NAMALWA (cell line): ENCODE measurements at regions not wholly inside any gene's neighbourhood (a gene's known extent, or its start where the extent isn't known, plus 50 kb on each side); places are given as distances from the start of the nearest gene placed in this dataset.

ENCODE experiments used
- DNase-seq: peaks from one replicate; pipeline ENCODE4 v3.0.0-alpha.2; 2015; ENCODE audit warnings: low spot score

DNA sequence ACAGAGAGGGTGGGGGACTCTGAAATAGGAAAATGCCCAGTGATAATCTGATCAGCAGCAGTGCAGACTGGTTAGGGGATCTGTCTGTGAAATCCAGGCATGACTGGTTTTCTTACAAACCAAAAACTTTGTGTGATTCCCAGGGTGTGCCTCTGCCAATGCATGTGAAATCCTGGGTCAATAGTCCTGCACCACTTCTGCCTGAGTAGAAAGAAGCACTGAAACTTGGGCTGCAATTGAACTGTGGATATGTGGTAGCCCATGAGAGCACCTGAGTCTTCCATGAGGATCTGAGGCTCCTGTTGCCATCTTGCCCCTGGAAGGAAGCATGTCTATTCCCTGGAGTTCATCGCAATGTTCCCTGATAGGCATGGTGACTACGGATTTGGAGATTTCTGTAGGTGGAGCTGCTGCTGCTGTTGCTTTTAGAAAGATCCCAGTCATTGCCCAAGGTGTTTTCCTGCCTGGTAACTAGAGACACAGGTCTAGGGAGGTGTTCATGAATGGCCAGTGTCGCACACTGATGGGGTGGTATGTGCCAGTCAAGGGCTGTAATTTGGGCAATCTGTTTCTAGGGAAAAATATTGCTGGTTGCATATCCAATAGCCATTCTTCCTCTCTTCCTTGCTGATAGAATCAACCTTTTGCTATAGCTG, 146.7 kb downstream of the CARTPT start:
- DNase-seq = no peak

DNA sequence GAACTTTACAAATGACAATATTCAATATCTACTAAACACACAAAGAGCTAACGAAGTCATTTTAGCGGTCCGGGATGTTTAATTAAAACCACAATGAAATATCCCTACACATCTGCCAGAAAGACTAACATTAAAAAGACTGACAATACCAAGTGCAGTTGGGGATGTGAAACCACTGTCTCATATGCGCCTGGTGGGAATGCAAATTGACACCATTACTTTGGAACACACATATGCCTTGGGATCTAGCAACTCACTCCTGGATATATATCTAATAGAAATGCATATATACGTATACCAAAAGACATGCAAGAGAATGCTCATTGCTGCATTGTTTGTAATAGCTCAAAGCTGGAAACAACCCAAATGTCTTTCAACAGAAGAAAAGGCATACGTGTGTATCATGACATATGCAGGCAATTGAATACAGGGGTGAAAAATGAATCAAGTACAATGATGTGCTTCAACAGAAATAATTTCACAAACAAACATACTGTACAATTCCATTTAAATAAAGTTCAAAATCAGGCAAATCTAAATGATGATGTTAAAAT, 153.3 kb downstream of the CARTPT start:
- DNase-seq = no peak

DNA sequence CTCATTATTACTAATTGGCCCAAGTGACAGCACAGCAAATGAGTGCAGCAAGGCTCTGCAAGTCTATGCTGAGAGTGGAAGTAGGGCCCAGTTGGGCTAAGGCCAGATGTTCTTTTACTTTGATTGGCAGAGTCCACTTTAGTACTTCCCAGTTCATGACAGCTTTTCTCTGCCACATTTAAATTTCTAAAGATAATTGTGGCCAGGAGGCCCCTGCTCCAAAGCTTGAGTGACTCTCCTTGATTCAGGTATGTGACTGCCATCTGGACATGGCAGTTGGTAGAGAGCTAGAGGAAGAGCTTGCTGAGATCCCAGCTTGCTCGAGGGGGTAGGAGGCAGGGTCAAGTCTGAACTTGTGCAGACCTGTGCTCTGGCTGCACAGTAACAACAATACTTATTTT, 154.1 kb downstream of the CARTPT start:
- no peak for DNase-seq

DNA sequence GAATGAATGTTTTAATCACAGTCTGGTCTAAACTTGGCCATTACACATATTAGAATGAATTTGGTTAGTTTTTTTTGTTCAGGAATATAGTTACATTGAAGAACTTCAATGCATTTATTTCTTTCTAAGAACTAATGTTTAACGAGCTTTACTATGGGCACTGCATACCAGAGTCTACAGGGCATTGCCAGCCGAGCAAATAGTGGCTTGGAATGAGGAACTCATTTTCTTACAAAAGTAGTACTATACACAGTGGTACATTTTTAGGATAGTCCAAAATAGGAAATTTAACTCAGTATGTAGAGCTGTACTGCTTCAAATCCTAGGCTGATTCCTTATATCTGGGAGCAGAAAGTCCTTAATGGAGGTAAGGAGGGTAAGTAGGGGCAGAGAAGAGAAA, 155.4 kb downstream of the CARTPT start:
- DNase-seq = no peak

DNA sequence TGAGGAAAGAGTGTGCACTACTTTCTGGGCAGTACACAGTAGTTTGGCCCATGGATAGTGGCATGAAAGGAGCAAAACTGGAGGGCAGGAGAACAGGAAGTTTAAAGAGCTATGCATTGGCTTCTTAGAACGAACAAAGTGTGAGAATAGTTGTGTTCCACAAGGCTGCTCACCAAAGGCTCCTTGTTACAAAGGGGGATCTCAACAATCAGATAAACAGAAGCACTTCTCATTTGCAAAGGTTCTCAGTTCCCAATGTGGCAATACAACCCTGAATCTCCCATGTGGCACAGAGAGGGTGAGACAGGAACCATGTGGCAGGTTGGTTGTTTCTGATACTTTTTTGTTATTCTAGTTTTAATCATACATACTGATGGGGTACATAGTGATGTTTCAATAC, 158.4 kb downstream of the CARTPT start:
- no peak for DNase-seq

DNA sequence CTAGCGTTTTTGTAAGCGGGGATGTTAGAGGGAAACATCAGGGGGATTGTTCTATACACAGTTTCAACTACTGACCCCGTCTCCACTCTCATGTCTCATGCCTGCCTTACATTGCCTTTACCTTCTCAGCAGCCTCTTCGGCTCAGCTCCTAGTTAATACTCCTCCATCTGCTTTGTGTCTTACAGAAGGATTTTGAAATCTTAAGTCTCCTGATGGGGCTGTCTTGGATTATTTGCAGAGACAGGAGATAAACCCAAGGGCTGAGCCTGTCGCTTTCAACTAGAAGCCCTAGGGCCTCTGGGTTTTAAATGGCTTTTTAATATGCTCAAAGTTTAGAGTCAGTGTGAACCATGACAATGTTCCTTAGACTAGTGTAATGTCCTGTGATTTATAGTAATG, 161.5 kb downstream of the CARTPT start:
- no peak for DNase-seq

DNA sequence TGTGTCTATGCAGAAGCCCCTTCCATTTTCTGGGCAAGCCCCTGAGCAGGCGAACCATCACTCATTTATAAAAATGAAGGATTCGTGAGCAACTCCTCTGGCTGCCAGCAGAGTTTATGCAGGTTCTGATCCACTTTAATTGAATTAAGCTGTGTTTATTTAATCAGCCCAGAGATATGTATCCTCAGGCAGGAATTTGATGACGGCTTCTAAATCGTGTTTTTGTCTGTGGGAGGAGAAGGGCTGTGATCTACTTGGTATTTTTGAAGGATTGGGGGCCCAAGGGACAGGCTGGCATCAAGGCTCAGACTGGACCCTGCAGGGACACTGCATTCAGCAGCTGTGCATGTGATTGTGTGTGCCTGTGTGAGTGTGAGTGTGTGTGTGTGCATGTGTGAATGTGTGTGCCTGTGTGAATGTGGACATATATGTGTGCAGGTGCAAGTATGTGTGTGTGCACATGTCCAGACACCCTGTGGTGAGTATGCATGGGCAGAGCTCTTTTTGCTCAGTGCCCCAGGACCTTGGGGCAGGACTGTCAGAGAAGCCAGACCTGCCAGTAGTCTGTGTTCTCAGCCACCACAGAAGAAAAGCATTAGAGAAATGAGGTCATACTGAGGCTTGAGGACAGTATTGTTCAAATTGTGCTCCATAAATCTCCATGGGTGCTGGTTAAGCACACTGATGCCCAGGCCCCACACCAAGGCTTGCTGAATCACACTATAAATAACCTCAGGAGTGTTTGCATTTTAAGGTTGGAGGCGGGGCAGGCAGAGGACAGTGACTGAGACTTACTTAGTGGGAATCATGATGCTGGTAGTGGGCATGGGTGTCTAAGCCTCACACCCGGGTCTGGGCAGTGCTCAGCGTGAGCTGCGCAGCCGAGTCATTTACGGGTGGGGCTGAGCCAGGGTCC, 164.0 kb downstream of the CARTPT start:
- no peak for DNase-seq

DNA sequence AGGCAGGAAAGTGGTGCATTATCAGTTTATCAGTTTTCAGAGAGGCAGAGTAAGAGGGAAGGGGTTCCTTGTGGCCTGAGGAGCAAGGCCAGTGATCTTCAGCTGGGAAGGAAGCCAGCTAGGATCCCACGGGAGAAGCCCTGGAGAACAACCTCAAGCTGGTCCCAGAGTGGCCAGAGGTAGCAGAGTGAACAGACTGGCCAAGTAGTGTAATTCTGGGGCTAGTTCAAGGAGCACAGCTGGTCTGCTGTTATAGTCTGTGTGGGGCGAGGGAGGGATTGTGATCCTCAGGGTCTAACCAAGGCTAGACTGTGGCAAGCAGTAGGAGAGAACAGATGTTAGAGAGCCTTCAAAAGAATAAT, 164.6 kb downstream of the CARTPT start:
- DNase-seq = no peak

DNA sequence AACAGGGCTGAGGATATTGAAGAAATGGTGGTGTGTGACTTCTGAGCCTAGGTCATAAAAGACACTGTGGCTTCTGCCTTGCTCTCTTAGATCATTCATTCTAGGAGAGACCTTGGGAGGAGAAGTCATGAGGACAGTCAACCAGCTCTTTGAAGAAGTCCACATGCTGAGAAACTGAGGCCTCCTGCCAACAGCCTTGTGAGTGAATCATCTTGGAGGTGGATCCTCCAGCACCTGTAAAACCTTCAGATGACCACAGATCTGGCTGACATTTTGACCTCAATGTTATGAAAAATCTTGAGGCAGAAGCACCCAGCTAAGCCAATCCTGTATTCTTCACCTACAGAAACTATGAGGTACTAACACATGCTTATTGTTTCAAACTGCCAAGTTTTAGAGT, 165.9 kb downstream of the CARTPT start:
- DNase-seq = no peak

DNA sequence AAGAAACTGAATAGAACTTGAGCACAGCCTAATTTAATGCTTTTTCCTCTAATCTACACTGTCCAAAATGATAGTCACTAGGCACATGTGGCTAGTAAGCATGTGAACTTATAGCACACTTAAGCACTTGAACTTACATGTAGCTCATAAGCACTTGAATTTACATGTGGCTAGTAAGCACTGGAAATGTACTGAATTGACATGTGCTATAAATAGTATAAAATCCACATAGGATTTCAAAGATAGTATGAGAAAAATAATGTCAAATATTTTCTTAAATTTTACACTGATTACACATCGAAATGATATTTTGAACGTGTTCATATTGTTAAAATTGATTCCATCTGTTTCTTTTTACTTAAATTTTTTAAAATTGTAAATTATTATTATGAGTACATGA, 167.3 kb downstream of the CARTPT start:
- DNase-seq = no peak

DNA sequence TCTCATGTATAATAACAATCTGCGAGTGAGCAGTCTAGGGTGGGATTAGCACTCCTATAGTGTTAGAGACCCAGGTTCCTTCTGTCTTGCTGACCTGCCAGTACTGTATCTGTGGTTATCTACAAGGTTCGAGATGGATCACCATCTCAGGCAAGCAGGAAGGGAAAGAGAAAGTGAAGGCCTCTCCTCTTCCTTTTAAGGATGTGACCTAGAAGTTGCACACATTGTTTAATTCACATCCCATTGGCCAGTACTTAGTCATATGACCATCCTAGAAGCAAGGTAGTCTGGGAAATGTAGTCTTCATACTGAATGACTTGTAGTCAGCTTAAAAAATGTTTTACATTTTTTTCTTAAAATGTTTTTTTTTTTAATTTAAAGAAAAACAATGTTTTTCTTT, 168.6 kb downstream of the CARTPT start:
- DNase-seq = peak; percentile 91

DNA sequence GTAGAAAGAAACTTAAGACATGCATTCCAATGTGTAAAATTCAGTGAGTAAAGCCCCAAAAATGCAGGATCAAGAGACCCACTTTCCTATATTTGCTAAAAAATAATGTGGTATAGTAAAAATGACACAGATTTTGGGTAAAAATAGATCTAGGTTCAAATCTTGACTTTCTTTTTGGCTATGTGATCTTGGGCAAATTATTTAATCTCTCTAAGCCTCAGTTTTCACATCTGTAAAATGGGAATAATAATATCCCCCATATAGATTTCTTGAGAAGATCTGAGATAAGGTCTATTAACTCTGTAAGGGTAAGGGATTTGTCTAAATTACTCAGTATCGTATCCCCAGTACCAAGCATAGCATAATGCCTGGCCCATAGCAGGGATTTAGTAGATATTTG, 172.3 kb downstream of the CARTPT start:
- no peak for DNase-seq

DNA sequence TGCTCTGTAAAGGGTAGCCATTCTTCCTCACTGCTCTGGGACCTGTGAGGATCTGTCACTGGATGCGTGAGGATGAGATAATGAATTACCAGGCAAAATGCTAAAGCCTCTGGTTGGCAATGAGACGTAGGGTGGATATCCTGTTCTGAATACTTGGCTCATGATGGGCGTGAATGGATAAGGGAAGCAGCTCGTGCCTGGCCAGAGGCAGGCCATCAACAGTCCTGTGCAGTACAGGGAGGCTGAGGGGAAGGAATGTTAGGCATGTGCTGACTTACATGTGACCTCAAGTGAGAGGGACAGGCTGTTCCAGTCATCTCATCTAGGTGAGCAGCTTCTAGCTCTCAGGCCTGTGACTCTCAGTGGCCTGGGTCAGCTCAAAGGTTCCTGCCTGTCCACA, 172.8 kb downstream of the CARTPT start:
- DNase-seq = no peak

DNA sequence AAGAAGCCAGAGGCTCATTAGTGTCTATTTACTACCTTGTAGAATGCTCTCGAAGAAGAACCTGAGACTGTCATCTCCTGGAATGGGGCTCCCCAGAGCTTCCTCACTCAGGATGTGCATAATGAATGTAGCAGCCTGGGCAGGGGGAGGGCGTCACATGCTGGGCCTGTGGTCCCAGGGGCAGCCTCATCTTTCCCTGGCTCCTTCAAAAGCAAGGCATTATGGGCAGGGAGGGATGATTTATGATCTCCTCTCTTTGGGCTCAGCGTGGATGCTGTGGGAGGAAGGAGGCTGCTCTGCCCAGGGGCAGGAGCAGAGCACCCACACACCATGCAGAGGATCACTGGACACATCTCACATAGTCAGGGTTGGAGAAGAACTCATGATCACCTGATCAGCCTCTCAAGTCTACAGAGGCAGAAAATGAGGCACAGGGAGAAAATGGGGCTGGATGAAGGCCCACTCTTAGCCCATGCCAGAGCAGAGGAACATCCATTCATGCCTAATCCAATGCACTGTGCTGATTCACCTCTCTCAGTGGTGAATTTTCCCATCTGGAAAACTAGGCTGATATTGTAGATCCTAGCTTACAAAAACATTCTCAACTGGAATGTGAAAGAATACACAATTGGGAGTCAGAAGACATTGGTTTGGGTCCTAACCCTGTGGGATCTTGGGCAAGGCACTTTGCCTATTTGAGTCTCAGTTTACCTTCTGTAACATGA, 173.7 kb downstream of the CARTPT start:
- no peak for DNase-seq

DNA sequence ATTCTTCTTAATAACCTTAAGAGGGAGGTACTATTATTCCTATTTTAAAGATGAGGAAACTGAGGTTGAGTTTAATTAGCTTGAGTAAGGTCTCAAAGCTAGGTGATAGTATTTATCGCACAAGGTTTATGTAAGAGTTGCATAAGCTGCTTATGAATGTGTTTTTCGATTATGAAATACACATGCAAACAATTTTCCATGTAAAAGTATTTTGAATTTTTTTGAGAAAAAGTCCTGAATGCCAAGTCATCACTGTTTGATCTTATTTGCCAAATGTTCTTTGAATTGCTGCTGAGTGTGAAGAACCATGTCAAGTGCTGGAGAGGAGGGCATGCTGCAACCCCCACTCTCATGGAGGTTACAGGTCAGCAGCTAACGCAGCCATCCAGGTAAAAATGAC, 174.4 kb downstream of the CARTPT start:
- no peak for DNase-seq

DNA sequence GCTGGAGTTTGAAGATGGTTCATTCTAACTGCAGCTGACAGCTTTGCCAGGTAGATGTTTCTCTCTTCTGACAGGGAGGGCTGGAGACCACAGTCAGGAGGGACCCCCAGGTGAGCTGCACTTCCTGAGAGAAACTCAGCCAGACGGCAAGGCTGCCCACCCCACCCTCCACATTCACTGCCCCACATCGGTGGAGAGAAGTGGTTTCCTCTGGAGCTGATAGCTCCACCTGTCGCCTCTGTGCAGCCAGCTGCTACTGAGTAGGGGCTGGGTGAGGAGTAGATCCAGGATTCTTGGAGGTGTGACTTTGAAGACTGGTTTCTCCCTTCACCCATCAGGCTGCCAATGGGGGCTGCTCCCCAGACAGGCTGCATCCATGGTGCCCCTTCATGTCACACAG, 175.0 kb downstream of the CARTPT start:
- DNase-seq = no peak

DNA sequence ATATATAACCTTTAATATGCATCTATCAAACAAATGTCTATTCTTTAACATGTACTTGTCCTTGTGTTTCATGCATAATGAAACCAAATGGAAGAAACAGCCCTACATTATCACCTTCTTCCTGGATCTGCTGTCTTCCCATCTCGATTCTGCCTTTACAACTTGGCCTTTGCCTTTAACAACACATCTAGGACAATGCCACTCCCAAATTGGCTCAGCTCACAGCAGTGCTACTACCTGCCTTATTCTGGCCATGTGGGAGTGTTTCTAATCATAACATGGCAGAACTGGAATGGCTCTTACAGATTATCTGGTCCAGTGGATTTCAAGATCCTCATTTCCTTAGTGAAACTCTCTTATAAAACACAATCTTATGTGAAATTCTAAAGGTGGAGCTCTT, 176.5 kb downstream of the CARTPT start:
- no peak for DNase-seq

DNA sequence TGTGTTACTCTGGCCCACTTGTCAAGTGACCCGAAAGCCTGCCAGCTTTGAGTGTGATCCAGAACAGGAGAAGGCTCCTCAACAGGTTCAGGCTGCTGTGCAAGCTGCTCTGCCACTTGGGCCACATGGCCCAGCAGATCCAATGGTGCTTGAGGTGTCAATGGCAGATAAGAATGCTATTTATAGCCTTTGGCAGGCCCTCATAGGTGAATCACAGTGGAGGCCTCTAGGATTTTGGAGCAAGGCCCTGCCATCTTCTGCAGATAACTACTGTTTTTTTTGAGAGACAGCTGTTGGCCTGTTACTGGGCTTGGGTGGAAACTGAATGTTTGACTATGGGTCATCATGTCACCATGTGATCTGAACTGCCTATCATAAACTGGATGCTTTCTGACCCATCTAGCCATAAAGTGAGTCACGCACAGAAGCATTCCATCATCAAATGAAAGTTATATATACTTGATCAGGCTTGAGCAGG, 180.8 kb downstream of the CARTPT start:
- DNase-seq = no peak

DNA sequence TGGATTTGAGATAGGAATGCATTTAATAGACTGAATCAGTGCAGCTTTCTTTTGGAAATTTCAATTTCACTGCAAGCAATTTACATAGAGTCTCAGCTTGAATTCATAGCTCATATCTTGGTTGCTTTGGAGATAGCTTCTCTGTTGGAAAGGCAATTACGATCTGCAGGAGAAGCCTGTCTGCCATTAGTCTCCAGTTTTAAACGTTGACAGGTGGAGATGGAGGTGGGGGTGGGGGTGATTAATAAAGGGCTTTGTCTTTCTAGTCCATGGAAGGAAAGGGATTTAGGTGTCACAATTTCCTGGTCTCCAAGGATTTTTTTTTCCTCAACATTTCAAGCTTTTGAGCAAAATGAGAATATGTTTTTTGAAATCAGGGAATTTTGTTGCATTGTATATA, 184.7 kb downstream of the CARTPT start:
- no peak for DNase-seq

DNA sequence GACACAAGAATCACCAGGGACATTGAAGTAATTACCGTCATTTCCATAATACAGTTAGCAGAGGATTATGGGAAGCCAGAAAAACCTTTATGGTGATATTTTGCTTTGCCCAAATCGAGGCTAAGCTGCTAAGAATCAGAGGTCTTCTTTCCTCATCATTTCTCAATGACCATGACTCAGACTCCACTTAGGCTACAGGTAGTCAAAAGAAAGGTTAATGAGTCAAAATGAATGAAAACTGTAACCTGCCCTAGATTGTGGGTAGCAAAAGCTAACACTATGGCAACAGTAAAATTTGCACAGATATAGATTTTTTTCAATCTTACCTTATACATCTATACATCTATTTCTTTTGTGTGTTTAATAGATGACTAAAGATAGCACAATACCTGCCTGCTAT, 185.8 kb downstream of the CARTPT start:
- DNase-seq = no peak

DNA sequence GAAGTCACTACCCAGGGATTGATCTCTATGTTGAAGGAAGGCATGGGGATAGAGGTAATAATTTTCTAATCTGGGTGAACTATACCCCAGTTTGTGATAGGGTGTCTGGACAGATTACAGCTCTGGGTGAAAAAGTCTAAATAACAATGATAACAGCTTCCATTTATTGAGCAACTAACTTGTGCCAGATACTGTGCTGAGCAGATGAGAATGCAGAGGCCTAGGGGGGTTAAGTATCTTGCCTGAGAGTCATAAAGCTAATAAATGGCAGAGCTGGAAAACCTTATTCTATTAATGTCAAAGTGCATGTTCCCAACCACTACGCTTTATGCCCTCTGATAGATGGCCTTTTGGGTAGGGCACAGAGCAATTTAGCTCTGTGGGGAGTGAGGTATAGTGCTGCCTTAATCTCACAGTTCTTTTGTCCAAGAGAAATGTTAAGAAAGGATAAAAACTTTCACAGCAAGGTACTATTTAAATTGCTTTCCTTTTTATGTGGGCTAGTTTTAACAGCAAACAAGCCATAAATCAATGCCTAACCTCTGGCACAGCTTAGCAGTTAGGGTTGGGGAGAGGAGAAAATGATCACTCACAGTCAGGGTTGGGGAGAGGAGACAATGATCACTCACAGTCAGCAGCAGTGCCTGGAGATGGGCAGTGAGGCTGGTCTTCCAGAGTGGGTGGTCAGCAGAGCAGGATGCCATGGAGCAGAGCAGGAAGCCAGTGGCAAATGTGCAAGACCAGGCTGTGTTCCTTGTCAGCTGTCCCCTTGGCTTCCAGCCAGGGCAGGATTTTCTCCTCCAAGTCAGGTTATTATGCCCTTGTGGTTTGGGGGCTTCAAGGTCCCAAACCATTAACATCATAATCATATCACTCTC, 187.0 kb downstream of the CARTPT start:
- DNase-seq = no peak
